Mammary epithelial cell (primary cell): ENCODE measurements at regions not wholly inside any gene's neighbourhood (a gene's known extent, or its start where the extent isn't known, plus 50 kb on each side); places are given as distances from the start of the nearest gene placed in this dataset.

Experiments used
- CTCF ChIP-seq, 2 donors: IDR thresholded peaks in 1 of 2; conservative IDR thresholded peaks in 1 of 2; 2 replicates each; pipeline ENCODE4 v1.5.1; 2011 to 2012; ENCODE audit warnings: inconsistent platforms in 2 of 2, low read length in 2 of 2, mild to moderate bottlenecking in 2 of 2, control low read depth in 1 of 2, low read depth in 1 of 2; ENCODE audit not compliant: insufficient read depth in 1 of 2; ENCODE audit errors: extremely low read depth in 1 of 2
- EZH2 ChIP-seq: IDR thresholded peaks from 2 replicates; pipeline ENCODE4 v1.6.1; 2012; ENCODE audit warnings: low read length, inconsistent platforms, borderline replicate concordance

- TF ChIP-seq CTCF (conservative IDR thresholded peaks at IDR 0.05 in 1 of 2, IDR thresholded peaks at IDR 0.05 in 1 of 2; ENCODE audit: extremely low read depth in 1 of 2, insufficient read depth in 1 of 2, low read depth in 1 of 2, low read length in 2 of 2) (no peak), EZH2 (no peak)
Measured at GRCh38 chr22:25395915-25396314, 168.6 kb upstream of the GRK3 start.
